Breast epithelium (tissue), 4 donors: ENCODE measurements at regions not wholly inside any gene's neighbourhood (a gene's known extent, or its start where the extent isn't known, plus 50 kb on each side); places are given as distances from the start of the nearest gene placed in this dataset.
A peak's percentile ranks its signal among the peaks of the same experiment; 100 is the strongest.

Source experiments
- DNase-seq, 2 donors: peaks; one replicate each; pipeline ENCODE4 v3.0.0-alpha.2; 2019; ENCODE audit warnings: low spot score in 2 of 2
- H3K27ac ChIP-seq, 2 donors: fragments of 200-600 bp; sonication (generic) in 1 of 2; one replicate each; pipeline ENCODE4 v1.5.1; 2016 to 2019; ENCODE audit warnings: mild to moderate bottlenecking in 1 of 2
- H3K27me3 ChIP-seq, 2 donors: fragments of 200-600 bp; sonication (generic) in 1 of 2; one replicate each; pipeline versions ENCODE4 v1.5.1 to v1.6.0; 2017 to 2019; ENCODE audit warnings: control low read depth in 1 of 2, mild to moderate bottlenecking in 1 of 2
- H3K36me3 ChIP-seq: fragments of 200-600 bp; one replicate; pipeline ENCODE4 v1.5.1; 2019
- H3K4me1 ChIP-seq, 2 donors: fragments of 200-600 bp; sonication (generic); one replicate each; pipeline ENCODE4 v1.5.1; 2016 to 2019; ENCODE audit warnings: control low read depth in 1 of 2
- H3K4me3 ChIP-seq, 3 donors: fragments of 200-600 bp; sonication (generic); 1 replicate in 2 of 3; 2 replicates in 1 of 3; pipeline ENCODE4 v1.5.1; 2016 to 2019; ENCODE audit warnings: mild to moderate bottlenecking in 3 of 3, moderate library complexity in 2 of 3
- H3K9me3 ChIP-seq, 2 donors: fragments of 200-600 bp; sonication (generic) in 1 of 2; one replicate each; pipeline ENCODE4 v1.5.1; 2016 to 2019; ENCODE audit warnings: control low read depth in 1 of 2
- POLR2A ChIP-seq: fragments of 450-650 bp; IDR thresholded peaks from one replicate; pipeline ENCODE4 v1.6.1; 2016; ENCODE audit warnings: antibody characterized with exemption, mild to moderate bottlenecking, moderate library complexity
- POLR2AphosphoS5 ChIP-seq, 3 donors: sonication (generic); formaldehyde crosslinking; IDR thresholded peaks; one replicate each; pipeline ENCODE4 v1.6.1; 2017; ENCODE audit warnings: antibody characterized with exemption in 3 of 3
- intact Hi-C: fragments of 100-400 bp; cut with DNase I; formaldehyde crosslinking; loops from one replicate; pipeline ENCODE4 v1.15.1; 2023; ENCODE audit warnings: low total_unique reads
- TF ChIP-seq, protein P1 (sequence below), 3 donors: fragments of 450-650 bp; IDR thresholded peaks; one replicate each; pipeline ENCODE4 v1.5.1; 2016 to 2017; ENCODE audit warnings: antibody characterized with exemption in 3 of 3, mild to moderate bottlenecking in 3 of 3, moderate library complexity in 3 of 3

DNA sequence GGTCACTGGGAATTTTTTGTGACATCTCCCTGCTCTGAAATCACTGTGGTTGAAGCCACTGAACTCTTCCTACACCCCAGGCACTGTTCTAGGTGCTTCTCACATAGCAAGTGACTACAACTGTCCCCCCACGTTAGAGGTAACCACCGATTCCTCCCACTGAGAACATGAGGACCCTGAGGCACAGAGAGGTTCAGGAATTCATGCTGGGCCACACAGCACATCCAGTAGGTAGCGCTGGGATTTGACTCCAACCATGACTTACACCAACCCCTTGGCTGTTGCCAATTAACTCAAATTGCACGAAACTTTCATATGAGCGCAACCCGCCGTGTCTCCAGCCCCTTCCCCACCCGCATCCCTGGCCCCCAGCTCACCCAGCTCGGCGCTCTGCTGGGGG, 105.2 kb downstream of the RFLNA start:
- Histone ChIP-seq H3K27ac (peak overlapping the region; percentile 84 to 88), H3K27me3 (no peaks in the 10 kb centered on the region), H3K4me3 (no peak overlapping the region), H3K9me3 (no peaks in the 10 kb centered on the region), H3K4me1 (peaks cover 3 to 11% of the 10 kb centered on the region in 2 donors), H3K36me3 (no peaks in the 10 kb centered on the region)
- no peak for DNase-seq
- intact Hi-C loops, result no loop called here
- TF ChIP-seq POLR2AphosphoS5 (IDR thresholded peaks at IDR 0.05) (no peak), POLR2A (no peak)
- TF ChIP-seq, protein P1, sequence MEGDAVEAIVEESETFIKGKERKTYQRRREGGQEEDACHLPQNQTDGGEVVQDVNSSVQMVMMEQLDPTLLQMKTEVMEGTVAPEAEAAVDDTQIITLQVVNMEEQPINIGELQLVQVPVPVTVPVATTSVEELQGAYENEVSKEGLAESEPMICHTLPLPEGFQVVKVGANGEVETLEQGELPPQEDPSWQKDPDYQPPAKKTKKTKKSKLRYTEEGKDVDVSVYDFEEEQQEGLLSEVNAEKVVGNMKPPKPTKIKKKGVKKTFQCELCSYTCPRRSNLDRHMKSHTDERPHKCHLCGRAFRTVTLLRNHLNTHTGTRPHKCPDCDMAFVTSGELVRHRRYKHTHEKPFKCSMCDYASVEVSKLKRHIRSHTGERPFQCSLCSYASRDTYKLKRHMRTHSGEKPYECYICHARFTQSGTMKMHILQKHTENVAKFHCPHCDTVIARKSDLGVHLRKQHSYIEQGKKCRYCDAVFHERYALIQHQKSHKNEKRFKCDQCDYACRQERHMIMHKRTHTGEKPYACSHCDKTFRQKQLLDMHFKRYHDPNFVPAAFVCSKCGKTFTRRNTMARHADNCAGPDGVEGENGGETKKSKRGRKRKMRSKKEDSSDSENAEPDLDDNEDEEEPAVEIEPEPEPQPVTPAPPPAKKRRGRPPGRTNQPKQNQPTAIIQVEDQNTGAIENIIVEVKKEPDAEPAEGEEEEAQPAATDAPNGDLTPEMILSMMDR (IDR thresholded peaks at IDR 0.05), result no peak

DNA sequence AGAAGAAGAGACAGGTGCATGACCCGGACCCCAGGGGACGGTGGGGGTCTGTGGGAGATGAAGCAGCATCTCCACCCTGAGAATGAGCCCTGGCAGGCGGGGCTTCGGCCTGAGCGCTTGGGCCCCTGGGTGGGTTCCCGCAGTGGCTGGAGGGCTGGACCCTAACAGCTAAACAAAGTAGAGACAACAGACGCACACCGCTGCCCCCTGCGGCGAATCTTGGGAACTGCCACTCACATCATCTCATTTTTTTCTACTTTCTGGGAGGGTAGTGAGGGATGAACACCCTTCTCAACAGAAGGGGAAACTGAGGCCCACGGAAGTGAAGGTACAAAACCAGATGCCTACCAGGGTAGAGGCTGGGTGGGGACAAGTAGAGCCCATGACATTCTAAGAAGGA, 104.7 kb downstream of the RFLNA start:
- DNase-seq, result no peak
- H3K27ac ChIP-seq, result peak overlapping the region; percentile 84 to 88
- H3K4me1 ChIP-seq, result peaks cover 3 to 10% of the 10 kb centered on the region in 2 donors
- TF ChIP-seq, protein P1 (IDR thresholded peaks at IDR 0.05), result peak; percentile 35 to 50 (median 46)
- TF ChIP-seq POLR2AphosphoS5 (IDR thresholded peaks at IDR 0.05), result no peak
- no peaks in the 10 kb centered on the region for H3K36me3 ChIP-seq
- intact Hi-C loops, result no loop called here
- no peaks in the 10 kb centered on the region for H3K9me3 ChIP-seq
- no peaks in the 10 kb centered on the region for H3K27me3 ChIP-seq
- H3K4me3 ChIP-seq, result no peak overlapping the region

DNA sequence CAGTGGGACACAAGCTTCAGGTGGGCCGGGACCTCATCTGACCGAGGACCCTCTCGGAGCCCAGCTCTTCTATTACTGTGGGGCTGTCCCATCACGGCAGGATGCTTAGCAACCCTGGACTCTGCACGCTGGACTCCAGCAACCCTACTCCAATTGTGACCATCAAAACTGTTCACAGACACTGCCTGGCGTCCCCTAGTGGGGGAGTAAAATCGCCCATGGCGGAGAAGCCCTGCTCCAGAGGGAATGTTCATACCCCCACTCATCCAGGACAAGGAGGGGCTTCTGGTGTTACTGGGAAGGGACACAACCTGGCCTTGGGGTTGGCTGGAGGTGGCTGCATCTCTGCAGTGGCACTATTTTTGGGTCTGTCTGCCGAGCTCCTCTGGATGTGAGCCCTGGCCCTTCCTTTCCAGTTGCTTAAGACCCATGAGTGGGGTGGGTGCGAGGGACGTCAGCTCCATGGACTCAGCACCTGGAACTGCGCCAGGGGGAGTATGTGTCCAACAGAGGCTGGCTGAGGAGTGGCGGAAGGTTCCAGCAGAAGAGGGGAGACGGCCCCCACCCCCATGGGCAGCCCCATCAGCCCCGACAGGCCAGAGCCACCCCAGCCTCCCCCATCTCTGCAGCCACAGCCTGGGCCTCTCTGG, 103.8 kb downstream of the RFLNA start:
- H3K4me1 ChIP-seq, result peaks cover under 1 to 6% of the 10 kb centered on the region in 2 donors
- H3K27me3 ChIP-seq, result no peaks in the 10 kb centered on the region
- no peaks in the 10 kb centered on the region for H3K36me3 ChIP-seq
- TF ChIP-seq POLR2AphosphoS5 (IDR thresholded peaks at IDR 0.05), result peak in 1 of 3 donors; percentile 54
- no peak for TF ChIP-seq POLR2A
- TF ChIP-seq, protein P1 (IDR thresholded peaks at IDR 0.05), result no peak
- intact Hi-C loops, result no loop called here
- H3K27ac ChIP-seq, result peak overlapping the region; percentile 84 to 88
- no peaks in the 10 kb centered on the region for H3K9me3 ChIP-seq
- H3K4me3 ChIP-seq, result no peak overlapping the region
- no peak for DNase-seq

DNA sequence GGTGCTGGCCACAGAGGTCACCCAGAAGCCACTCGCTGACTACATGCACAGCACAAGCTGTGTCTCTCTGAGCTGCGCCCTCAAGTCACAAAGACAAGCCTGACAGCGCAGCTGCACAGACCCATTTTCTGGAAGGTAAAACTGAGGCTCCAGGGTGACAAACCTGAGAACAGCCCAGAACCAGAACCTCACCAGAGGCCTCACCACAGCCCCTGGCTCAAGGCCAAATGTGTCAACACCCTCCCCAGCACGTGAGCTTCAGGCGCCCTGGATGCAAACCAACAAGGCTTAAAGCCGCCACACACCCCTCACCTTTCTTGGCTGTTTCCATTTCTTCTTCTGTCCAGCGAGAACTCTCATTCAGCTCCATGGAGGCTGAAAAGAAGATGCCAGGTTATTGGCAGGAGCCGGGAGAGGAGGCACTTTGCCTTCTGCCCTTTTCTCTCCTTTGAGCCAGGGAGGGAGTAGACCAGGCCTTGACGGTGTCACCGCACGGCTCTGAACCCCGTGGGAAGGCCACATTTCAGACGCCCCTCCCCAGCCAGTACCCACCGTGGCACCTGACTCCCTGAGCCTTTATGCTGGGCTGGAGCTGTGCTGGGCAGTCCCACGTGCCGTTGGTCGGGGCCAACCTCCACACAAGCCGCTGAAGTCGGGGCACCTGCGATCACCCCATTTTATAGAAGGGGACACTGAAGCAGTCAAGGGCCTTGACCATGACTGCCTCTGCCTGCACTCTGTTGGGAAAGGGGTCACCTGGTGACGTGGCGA, 103.1 kb downstream of the RFLNA start:
- TF ChIP-seq POLR2AphosphoS5 (IDR thresholded peaks at IDR 0.05), result peak in 2 of 3 donors; percentile 13 to 65
- TF ChIP-seq, protein P1 (IDR thresholded peaks at IDR 0.05), result no peak
- no peaks in the 10 kb centered on the region for H3K9me3 ChIP-seq
- intact Hi-C loops, result no loop called here
- H3K36me3 ChIP-seq, result no peaks in the 10 kb centered on the region
- no peaks in the 10 kb centered on the region for H3K27me3 ChIP-seq
- H3K4me3 ChIP-seq, result no peak overlapping the region
- peak overlapping the region; percentile 84 to 88 for H3K27ac ChIP-seq
- H3K4me1 ChIP-seq, result peaks cover 7 to 14% of the 10 kb centered on the region in 2 donors
- peak in 1 of 2 donors; percentile 58 for DNase-seq

DNA sequence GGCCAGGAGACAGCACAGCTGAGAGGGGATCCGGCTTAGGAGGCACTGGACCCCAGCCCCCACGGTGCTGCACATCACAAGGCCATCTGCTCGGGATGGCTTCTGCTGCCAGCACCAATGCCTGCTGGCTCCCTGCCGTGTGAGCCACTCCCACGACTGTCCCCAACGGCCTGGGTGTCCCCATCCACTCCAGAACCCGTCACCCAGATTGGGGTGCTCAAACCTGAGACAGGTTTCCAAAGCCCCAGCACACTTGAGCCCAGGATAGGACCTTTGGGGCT, 102.4 kb downstream of the RFLNA start:
- H3K4me1 ChIP-seq, result peaks cover 12 to 20% of the 10 kb centered on the region in 2 donors
- TF ChIP-seq POLR2AphosphoS5 (IDR thresholded peaks at IDR 0.05) (no peak), POLR2A (no peak)
- TF ChIP-seq, protein P1 (IDR thresholded peaks at IDR 0.05), result no peak
- no peak for DNase-seq
- H3K4me3 ChIP-seq, result no peak overlapping the region
- no peaks in the 10 kb centered on the region for H3K27me3 ChIP-seq
- H3K27ac ChIP-seq, result peak overlapping the region; percentile 84 to 88
- no peaks in the 10 kb centered on the region for H3K36me3 ChIP-seq
- intact Hi-C loops, result no loop called here
- no peaks in the 10 kb centered on the region for H3K9me3 ChIP-seq
